Left lung (tissue), 4 donors: ENCODE measurements at regions not wholly inside any gene's neighbourhood (a gene's known extent, or its start where the extent isn't known, plus 50 kb on each side); places are given as distances from the start of the nearest gene placed in this dataset.
"Not testable (repeated sequence)": the region's sequence is repeated elsewhere in the genome, so short reads cannot be mapped to it uniquely, and the experiment has no call there.

Experiments used
- ATAC-seq: fragments of 200-7000 bp; cut with Tn5 transposase; one replicate; pipeline ENCODE4 v1.9.1; 2020; ENCODE audit warnings: moderate library complexity
- DNase-seq, 4 donors: peaks; one replicate each; pipeline ENCODE4 v3.0.0-alpha.2; 2013 to 2020
- H3K27ac ChIP-seq, 2 donors: fragments of 200-600 bp; sonication (generic) in 1 of 2; one replicate each; pipeline versions ENCODE4 v1.5.0 to v1.8.0; 2020 to 2021
- H3K27me3 ChIP-seq, 2 donors: fragments of 200-600 bp; sonication (generic) in 1 of 2; one replicate each; pipeline versions ENCODE4 v1.5.0 to v1.8.0; 2020 to 2021
- H3K36me3 ChIP-seq, 2 donors: fragments of 200-600 bp; sonication (generic) in 1 of 2; one replicate each; pipeline versions ENCODE4 v1.5.0 to v1.8.0; 2020 to 2021
- H3K4me1 ChIP-seq, 2 donors: fragments of 200-600 bp; one replicate each; pipeline ENCODE4 v1.8.0; 2021
- H3K4me3 ChIP-seq, 2 donors: fragments of 200-600 bp; sonication (generic) in 1 of 2; one replicate each; pipeline versions ENCODE4 v1.5.0 to v1.8.0; 2020 to 2021; ENCODE audit warnings: mild to moderate bottlenecking in 1 of 2
- H3K9me3 ChIP-seq, 2 donors: fragments of 200-600 bp; sonication (generic) in 1 of 2; one replicate each; pipeline versions ENCODE4 v1.5.0 to v1.8.0; 2020 to 2021
- intact Hi-C, 2 donors: fragments of 100-400 bp; cut with DNase I; formaldehyde crosslinking; loops; one replicate each; pipeline versions ENCODE4 v1.11.2 to v1.14.2; 2022
- TF ChIP-seq, protein P1 (sequence below), 2 donors: fragments of 200-600 bp; sonication (generic) in 1 of 2; IDR thresholded peaks; one replicate each; pipeline versions ENCODE4 v1.5.0 to v1.8.0; 2021; ENCODE audit warnings: antibody characterized with exemption in 2 of 2
- donor health status: DM: no; HTN: yes; CAD: no.
- donor health status: DM: no; HTN: no; CAD: no.

DNA sequence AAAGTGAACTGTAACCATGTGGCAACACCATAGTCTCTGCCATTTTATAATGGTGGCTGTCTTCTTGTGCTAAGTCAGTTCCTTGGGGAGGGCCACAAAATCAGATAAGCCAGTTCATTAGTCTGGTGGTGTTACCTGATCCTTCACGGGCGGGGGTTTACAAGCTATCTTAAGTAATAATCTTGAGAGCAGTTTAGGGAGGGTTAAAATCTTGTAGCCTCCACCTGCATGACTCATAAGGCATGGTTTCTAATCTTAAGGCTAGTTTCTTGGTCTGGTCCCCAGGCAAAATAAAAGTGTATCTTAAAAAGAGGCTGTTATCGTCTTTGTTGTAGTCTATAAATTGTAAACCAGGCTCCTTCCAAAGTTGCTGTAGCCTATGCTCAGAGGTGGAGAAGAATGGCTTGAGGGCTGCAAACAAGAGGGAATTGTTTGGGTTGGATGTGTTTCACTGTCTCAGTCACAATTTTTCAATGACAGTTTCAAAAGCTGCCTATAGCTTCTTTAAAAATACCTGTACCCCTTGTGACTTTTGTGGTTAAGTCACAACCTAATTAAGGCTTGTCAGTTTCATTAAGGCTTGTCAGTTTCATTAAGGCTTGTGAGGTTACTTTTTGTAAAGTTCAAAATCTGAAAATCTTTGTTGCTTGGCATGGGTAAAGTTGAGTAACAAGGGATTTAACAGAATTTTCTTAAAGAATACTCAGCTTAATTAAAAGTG, 135.7 kb downstream of the RPS4Y2 start:
- H3K27me3 ChIP-seq: no peaks in the 10 kb centered on the region
- H3K27ac ChIP-seq: no peak overlapping the region
- intact Hi-C loops: no loop called here
- DNase-seq (no peak), ATAC-seq (no peak)
- H3K9me3 ChIP-seq: no peaks in the 10 kb centered on the region
- TF ChIP-seq, protein P1, sequence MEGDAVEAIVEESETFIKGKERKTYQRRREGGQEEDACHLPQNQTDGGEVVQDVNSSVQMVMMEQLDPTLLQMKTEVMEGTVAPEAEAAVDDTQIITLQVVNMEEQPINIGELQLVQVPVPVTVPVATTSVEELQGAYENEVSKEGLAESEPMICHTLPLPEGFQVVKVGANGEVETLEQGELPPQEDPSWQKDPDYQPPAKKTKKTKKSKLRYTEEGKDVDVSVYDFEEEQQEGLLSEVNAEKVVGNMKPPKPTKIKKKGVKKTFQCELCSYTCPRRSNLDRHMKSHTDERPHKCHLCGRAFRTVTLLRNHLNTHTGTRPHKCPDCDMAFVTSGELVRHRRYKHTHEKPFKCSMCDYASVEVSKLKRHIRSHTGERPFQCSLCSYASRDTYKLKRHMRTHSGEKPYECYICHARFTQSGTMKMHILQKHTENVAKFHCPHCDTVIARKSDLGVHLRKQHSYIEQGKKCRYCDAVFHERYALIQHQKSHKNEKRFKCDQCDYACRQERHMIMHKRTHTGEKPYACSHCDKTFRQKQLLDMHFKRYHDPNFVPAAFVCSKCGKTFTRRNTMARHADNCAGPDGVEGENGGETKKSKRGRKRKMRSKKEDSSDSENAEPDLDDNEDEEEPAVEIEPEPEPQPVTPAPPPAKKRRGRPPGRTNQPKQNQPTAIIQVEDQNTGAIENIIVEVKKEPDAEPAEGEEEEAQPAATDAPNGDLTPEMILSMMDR (IDR thresholded peaks at IDR 0.05): no peak
- no peaks in the 10 kb centered on the region for H3K4me1 ChIP-seq
- H3K4me3 ChIP-seq: no peak overlapping the region
- H3K36me3 ChIP-seq: no peaks in the 10 kb centered on the region

DNA sequence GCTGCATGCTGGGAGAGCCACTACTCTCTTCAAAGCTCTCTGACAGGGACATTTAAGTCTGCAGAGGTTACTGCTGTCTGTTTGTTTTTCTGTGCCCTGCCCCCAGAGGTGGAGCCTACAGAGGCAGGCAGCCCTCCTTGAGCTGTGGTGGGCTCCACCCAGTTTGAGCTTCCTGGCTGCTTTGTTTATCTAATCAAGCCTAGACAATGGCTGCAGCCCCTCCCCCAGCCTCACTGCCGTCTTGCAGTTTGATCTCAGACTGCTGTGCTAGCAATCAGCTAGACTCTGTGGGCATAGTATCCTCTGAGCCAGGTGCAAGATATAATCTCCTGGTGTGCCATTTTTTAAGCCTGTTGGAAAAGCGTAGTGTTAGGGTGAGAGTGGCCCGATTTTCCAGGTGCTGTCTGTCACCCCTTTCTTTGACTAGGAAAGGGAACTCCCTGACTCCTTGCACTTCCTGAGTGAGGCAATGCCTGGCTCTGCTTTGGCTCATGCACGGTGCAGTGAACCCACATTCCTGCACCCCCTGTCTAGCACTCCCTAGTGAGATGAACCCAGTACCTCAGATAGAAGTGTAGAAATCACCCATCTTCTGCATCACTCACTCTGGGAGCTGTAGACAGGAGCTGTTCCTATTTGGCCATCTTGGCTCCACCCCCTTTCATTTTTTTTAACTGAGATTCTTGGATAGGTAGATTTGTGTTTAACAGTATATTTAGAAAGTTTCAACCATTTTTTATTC, 169.6 kb downstream of the RPS4Y2 start:
- DNase-seq, H3K36me3 ChIP-seq, intact Hi-C loops, H3K4me3 ChIP-seq, H3K4me1 ChIP-seq, H3K27ac ChIP-seq, ATAC-seq, H3K9me3 ChIP-seq, H3K27me3 ChIP-seq: not testable (repeated sequence)

DNA sequence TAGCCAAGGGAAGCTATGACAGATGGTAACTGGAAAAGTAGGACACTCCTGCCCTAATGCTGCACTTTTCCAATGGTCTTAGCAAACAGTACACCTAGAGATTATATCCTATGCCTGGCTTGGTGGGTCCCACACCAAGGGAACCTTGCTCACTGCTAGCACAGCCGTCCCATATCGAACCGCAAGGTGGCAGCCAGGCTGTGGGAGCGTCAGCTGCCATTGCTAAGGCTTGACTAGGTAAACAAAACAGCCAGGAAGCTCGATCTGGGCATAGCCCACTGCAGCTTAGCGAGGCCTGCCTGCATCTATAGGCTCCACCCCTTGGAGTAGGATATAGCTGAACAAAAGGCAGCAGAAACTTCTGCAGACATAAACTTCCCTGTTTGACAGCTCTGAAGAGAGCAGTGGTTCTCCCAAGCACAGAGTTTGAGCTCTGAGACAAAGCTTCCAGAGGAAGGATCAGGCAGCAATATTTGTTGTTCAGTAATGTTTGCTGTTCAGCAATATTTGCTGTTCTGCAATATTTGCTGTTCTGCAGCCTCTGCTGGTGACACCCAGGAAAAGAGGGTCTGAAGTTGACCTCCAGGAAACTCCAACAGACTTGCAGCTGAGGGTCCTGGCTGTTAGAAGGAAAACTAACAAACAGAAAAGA, 173.9 kb downstream of the RPS4Y2 start:
- no peak for DNase-seq
- H3K9me3 ChIP-seq: no peaks in the 10 kb centered on the region
- H3K4me1 ChIP-seq: no peaks in the 10 kb centered on the region
- no peak overlapping the region for H3K27ac ChIP-seq
- no peaks in the 10 kb centered on the region for H3K36me3 ChIP-seq
- ATAC-seq: no peak
- H3K27me3 ChIP-seq: no peaks in the 10 kb centered on the region
- intact Hi-C loops: no loop called here
- H3K4me3 ChIP-seq: no peak overlapping the region
- TF ChIP-seq, protein P1 (IDR thresholded peaks at IDR 0.05): no peak

DNA sequence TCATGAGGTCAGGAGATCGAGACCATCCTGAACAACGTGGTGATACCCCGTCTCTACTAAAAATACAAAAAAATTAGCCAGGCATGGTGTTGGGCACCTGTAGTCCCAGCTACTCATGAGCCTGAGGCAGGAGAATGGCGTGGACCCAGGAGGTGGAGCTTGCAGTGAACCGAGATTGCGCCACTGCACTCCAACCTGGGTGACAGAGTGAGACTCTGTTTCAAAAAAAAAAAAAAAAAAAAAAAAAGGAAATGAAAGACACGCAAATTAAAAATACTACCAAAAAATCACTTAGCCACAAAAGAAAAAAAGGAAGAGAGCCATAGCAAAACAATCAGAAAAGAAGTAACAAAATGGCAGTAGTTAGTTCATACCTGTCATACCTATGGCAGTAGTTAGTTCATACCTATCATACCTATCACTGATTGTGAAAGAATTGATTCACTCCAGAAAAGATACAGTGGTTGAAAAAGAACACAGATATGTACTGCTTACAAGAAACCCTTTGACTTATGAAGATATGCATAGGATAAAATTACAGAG, 180.9 kb downstream of the RPS4Y2 start:
- H3K36me3 ChIP-seq, intact Hi-C loops, H3K4me3 ChIP-seq, H3K4me1 ChIP-seq, H3K9me3 ChIP-seq, DNase-seq, ATAC-seq, H3K27ac ChIP-seq, H3K27me3 ChIP-seq: not testable (repeated sequence)

DNA sequence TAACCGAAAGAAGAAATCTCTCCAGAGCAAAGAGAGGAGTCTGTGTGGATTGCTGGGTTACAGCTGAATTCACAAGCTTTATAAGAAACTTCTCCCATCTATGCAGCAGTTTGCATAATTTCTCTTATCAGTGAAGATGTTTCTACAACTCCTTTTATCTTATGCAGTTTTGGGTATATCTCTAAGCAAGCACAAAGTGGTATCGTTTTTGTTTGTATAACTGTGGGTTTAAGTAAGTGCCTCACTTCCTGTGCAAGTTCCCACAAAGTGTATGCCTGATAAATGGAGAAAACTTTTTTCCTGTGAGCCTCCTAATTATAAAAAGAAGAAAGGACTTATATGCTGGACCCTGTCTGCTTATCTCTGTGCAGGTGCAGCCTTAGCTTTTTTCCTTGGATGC, 205.6 kb downstream of the RPS4Y2 start:
- Histone ChIP-seq H3K4me3 (no peak overlapping the region), H3K36me3 (no peaks in the 10 kb centered on the region), H3K27me3 (no peaks in the 10 kb centered on the region), H3K4me1 (no peaks in the 10 kb centered on the region), H3K27ac (no peak overlapping the region), H3K9me3 (no peaks in the 10 kb centered on the region)
- intact Hi-C loops: no loop called here
- ATAC-seq (no peak), DNase-seq (no peak)
- TF ChIP-seq, protein P1 (IDR thresholded peaks at IDR 0.05): no peak

DNA sequence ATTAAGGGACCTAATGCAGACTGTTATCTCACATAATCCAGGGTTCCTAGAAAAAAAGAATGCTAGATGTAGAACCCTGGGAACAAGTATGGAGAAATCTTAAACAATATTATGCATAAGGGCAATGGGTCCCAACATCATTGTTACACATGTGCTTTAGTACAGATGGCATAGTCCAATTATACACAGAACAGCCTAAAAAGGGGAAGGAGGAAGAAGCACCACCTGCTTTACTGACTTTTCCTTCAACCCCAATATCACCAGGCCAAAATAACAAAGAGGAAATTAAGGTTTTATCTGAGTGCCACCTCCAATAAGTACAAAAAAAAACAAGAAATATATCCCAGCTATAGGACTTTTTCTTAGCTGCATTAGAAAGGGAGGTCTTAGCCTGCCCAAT, 211.9 kb downstream of the RPS4Y2 start:
- intact Hi-C loops: no loop called here
- H3K36me3 ChIP-seq: no peaks in the 10 kb centered on the region
- no peaks in the 10 kb centered on the region for H3K27me3 ChIP-seq
- TF ChIP-seq, protein P1 (IDR thresholded peaks at IDR 0.05): no peak
- ATAC-seq (no peak), DNase-seq (no peak)
- no peak overlapping the region for H3K27ac ChIP-seq
- H3K4me1 ChIP-seq: no peaks in the 10 kb centered on the region
- H3K4me3 ChIP-seq: no peak overlapping the region
- H3K9me3 ChIP-seq: no peaks in the 10 kb centered on the region
